ENCODE measurements at regions not wholly inside any gene's neighbourhood (a gene's known extent, or its start where the extent isn't known, plus 50 kb on each side); places are given as distances from the start of the nearest gene placed in this dataset.

GRCh38 chr6:74604279-74604678 lies 601.6 kb downstream of the COL12A1 start:
- no peaks in the 10 kb centered on the region for H3K36me3 ChIP-seq (ENCODE audit: control insufficient read depth, insufficient read depth, low read length)
- no peak for TF ChIP-seq CTCF (IDR thresholded peaks at IDR 0.05; ENCODE audit: insufficient read depth, low read depth, low read length)
- CTCF ChIA-PET: interaction anchor here (0.6 kb wide), 1 partner anchor 460 kb away, joined by 3 read pairs; no protein-coding TSS in a partner anchor
- H3K4me3 ChIP-seq (ENCODE audit: low read depth, low read length): no peak overlapping the region
- POLR2A ChIA-PET: no interaction called here
- H3K27me3 ChIP-seq (ENCODE audit: control insufficient read depth, insufficient read depth, low read length): no peaks in the 10 kb centered on the region
- no peak for DNase-seq (ENCODE audit: low read depth)

- ChIA-PET POLR2A (interaction anchor here (0.6 kb wide), 1 partner anchor 781 kb away, joined by 7 read pairs; no protein-coding TSS in a partner anchor), CTCF (interaction anchor here (0.6 to 0.7 kb wide), 2 partner anchors 605 to 607 kb away, joined by 3 read pairs; no protein-coding TSS in a partner anchor)
- H3K36me3 ChIP-seq (ENCODE audit: control insufficient read depth, insufficient read depth, low read length): no peaks in the 10 kb centered on the region
- DNase-seq (ENCODE audit: low read depth): no peak
- no peak overlapping the region for H3K4me3 ChIP-seq (ENCODE audit: low read depth, low read length)
- TF ChIP-seq CTCF (IDR thresholded peaks at IDR 0.05; ENCODE audit: insufficient read depth, low read depth, low read length): no peak
- no peaks in the 10 kb centered on the region for H3K27me3 ChIP-seq (ENCODE audit: control insufficient read depth, insufficient read depth, low read length)
These were observed 602.4 kb downstream of the COL12A1 start for GRCh38 chr6:74603322-74604076.

- no peak for DNase-seq (ENCODE audit: low read depth)
- Histone ChIP-seq H3K4me3 (ENCODE audit: low read depth, low read length) (no peak overlapping the region), H3K36me3 (ENCODE audit: control insufficient read depth, insufficient read depth, low read length) (no peaks in the 10 kb centered on the region), H3K27me3 (ENCODE audit: control insufficient read depth, insufficient read depth, low read length) (no peaks in the 10 kb centered on the region)
- POLR2A ChIA-PET: no interaction called here
- CTCF ChIA-PET: no interaction called here
- TF ChIP-seq CTCF (IDR thresholded peaks at IDR 0.05; ENCODE audit: insufficient read depth, low read depth, low read length): no peak
These were observed 603.6 kb downstream of the COL12A1 start for GRCh38 chr6:74602206-74602605.

GRCh38 chr6:74598462-74599393 lies 607.1 kb downstream of the COL12A1 start:
- no peak for TF ChIP-seq CTCF (IDR thresholded peaks at IDR 0.05; ENCODE audit: insufficient read depth, low read depth, low read length)
- H3K27me3 ChIP-seq (ENCODE audit: control insufficient read depth, insufficient read depth, low read length): no peaks in the 10 kb centered on the region
- H3K36me3 ChIP-seq (ENCODE audit: control insufficient read depth, insufficient read depth, low read length): no peaks in the 10 kb centered on the region
- peak; percentile 69 for DNase-seq (ENCODE audit: low read depth)
- H3K4me3 ChIP-seq (ENCODE audit: low read depth, low read length): no peak overlapping the region
- CTCF ChIA-PET: interaction anchor here (1.0 kb wide), 1 partner anchor 743 kb away, joined by 3 read pairs; no protein-coding TSS in a partner anchor
- POLR2A ChIA-PET: interaction anchor here (0.7 kb wide), 1 partner anchor 304 kb away, joined by 3 read pairs; no protein-coding TSS in a partner anchor

GRCh38 chr6:74597840-74598239 lies 608.0 kb downstream of the COL12A1 start:
- Histone ChIP-seq H3K4me3 (ENCODE audit: low read depth, low read length) (no peak overlapping the region), H3K36me3 (ENCODE audit: control insufficient read depth, insufficient read depth, low read length) (no peaks in the 10 kb centered on the region), H3K27me3 (ENCODE audit: control insufficient read depth, insufficient read depth, low read length) (no peaks in the 10 kb centered on the region)
- CTCF ChIA-PET: no interaction called here
- no peak for DNase-seq (ENCODE audit: low read depth)
- TF ChIP-seq CTCF (IDR thresholded peaks at IDR 0.05; ENCODE audit: insufficient read depth, low read depth, low read length): no peak
- POLR2A ChIA-PET: no interaction called here

Measured in BJ (cell line).